ENCODE measurements at regions not wholly inside any gene's neighbourhood (a gene's known extent, or its start where the extent isn't known, plus 50 kb on each side); places are given as distances from the start of the nearest gene placed in this dataset.
A peak's percentile ranks its signal among the peaks of the same experiment; 100 is the strongest.

DNA sequence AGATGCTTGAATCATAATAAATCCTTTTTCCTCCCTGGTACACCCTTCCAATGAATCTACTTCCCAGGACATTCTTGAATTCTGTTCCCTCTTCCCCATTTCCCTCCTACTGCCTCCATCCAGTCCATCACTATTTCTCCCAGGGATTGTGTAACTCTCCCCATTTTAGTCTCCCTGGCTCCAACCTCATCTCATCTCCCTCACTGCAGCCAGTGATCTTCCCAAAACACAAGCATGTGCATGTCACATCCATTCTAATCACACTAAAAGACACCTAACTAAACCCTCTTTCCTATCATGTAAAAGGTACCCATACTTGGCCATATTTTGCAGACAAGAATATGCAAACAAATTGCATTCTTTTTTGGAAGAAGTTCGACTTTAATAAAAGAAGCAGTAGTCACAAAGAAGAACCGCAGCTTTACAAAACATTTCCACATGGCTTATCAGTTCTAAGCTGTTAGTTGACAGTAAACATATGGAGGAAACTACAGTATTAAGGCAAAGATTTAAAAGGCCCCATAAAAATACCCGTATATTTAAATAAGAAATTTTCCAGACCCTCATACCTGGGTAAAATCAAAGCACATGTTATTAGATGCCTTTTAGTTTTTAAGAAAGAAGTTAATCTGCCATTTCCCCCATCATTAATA lies 111.0 kb downstream of the KCTD12 start:
- H3K79me2 ChIP-seq (ENCODE audit: insufficient read depth): no peaks in the 10 kb centered on the region
- H2AFZ ChIP-seq (ENCODE audit: low read depth): no peak overlapping the region
- H4K20me1 ChIP-seq (ENCODE audit: insufficient read depth): no peaks in the 10 kb centered on the region
- POLR2A ChIA-PET: no interaction called here
- no peak overlapping the region for H3K9ac ChIP-seq
- no peaks in the 10 kb centered on the region for H3F3A ChIP-seq (replicated peaks; ENCODE audit: insufficient read depth)
- no peak overlapping the region for H3K4me3 ChIP-seq (ENCODE audit: low read depth in 2 of 2, low read length in 1 of 2)
- H3K27me3 ChIP-seq (ENCODE audit: insufficient read depth): no peaks in the 10 kb centered on the region
- no peaks in the 10 kb centered on the region for H3K36me3 ChIP-seq (replicated peaks in 1 of 2; ENCODE audit: control insufficient read depth in 1 of 2, insufficient read depth in 2 of 2, low read length in 1 of 2)
- CTCF ChIA-PET: no interaction called here
- TF ChIP-seq RCOR1 (IDR thresholded peaks at IDR 0.05; ENCODE audit: low read length) (no peak), NRF1 (IDR thresholded peaks at IDR 0.05; ENCODE audit: low read depth, low read length) (no peak), REST (IDR thresholded peaks at IDR 0.05; ENCODE audit: low read depth, low read length) (no peak), TCF12 (IDR thresholded peaks at IDR 0.05) (no peak), GATA2 (CRISPR knock-in tag; IDR thresholded peaks at IDR 0.05) (no peak), EP300 (IDR thresholded peaks at IDR 0.05; ENCODE audit: borderline replicate concordance in 1 of 2, low read depth in 1 of 2, low read length in 1 of 2) (no peak), IRF3 (IDR thresholded peaks at IDR 0.05; ENCODE audit: low read depth, low read length) (no peak), FOSL2 (IDR thresholded peaks at IDR 0.05; ENCODE audit: borderline replicate concordance, low read depth) (no peak), FOXJ3 (CRISPR knock-in tag; IDR thresholded peaks at IDR 0.05) (no peak), SMC3 (IDR thresholded peaks at IDR 0.05; ENCODE audit: low read depth, low read length) (no peak), NFIC (IDR thresholded peaks at IDR 0.05; ENCODE audit: borderline replicate concordance) (no peak), POLR2AphosphoS5 (IDR thresholded peaks at IDR 0.05; ENCODE audit: low read depth, low read length) (no peak)
- TF ChIP-seq, protein P1, sequence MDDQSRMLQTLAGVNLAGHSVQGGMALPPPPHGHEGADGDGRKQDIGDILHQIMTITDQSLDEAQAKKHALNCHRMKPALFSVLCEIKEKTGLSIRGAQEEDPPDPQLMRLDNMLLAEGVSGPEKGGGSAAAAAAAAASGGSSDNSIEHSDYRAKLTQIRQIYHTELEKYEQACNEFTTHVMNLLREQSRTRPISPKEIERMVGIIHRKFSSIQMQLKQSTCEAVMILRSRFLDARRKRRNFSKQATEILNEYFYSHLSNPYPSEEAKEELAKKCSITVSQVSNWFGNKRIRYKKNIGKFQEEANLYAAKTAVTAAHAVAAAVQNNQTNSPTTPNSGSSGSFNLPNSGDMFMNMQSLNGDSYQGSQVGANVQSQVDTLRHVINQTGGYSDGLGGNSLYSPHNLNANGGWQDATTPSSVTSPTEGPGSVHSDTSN (IDR thresholded peaks at IDR 0.05): no peak
- TF ChIP-seq, protein P2, sequence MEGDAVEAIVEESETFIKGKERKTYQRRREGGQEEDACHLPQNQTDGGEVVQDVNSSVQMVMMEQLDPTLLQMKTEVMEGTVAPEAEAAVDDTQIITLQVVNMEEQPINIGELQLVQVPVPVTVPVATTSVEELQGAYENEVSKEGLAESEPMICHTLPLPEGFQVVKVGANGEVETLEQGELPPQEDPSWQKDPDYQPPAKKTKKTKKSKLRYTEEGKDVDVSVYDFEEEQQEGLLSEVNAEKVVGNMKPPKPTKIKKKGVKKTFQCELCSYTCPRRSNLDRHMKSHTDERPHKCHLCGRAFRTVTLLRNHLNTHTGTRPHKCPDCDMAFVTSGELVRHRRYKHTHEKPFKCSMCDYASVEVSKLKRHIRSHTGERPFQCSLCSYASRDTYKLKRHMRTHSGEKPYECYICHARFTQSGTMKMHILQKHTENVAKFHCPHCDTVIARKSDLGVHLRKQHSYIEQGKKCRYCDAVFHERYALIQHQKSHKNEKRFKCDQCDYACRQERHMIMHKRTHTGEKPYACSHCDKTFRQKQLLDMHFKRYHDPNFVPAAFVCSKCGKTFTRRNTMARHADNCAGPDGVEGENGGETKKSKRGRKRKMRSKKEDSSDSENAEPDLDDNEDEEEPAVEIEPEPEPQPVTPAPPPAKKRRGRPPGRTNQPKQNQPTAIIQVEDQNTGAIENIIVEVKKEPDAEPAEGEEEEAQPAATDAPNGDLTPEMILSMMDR (IDR thresholded peaks at IDR 0.05): no peak
- TF ChIP-seq, protein P3, sequence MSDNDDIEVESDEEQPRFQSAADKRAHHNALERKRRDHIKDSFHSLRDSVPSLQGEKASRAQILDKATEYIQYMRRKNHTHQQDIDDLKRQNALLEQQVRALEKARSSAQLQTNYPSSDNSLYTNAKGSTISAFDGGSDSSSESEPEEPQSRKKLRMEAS (IDR thresholded peaks at IDR 0.05; ENCODE audit: low read depth): no peak
- TF ChIP-seq, protein P4, sequence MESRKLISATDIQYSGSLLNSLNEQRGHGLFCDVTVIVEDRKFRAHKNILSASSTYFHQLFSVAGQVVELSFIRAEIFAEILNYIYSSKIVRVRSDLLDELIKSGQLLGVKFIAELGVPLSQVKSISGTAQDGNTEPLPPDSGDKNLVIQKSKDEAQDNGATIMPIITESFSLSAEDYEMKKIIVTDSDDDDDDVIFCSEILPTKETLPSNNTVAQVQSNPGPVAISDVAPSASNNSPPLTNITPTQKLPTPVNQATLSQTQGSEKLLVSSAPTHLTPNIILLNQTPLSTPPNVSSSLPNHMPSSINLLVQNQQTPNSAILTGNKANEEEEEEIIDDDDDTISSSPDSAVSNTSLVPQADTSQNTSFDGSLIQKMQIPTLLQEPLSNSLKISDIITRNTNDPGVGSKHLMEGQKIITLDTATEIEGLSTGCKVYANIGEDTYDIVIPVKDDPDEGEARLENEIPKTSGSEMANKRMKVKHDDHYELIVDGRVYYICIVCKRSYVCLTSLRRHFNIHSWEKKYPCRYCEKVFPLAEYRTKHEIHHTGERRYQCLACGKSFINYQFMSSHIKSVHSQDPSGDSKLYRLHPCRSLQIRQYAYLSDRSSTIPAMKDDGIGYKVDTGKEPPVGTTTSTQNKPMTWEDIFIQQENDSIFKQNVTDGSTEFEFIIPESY (IDR thresholded peaks at IDR 0.05; ENCODE audit: borderline replicate concordance, low read depth): no peak
- H3K27ac ChIP-seq (ENCODE audit: low read depth in 2 of 2, low read length in 1 of 2): peak overlapping the region in 1 of 2 experiments; percentile 2; a peak in 1 of 4 replicates
- no peak for DNase-seq
- peaks cover 0 to 2% of the 10 kb centered on the region in 2 experiments; a peak in 2 of 4 replicates for H3K4me1 ChIP-seq (ENCODE audit: control insufficient read depth in 1 of 2, insufficient read depth in 2 of 2, low read depth in 1 of 2, low read length in 1 of 2)
- H3K9me3 ChIP-seq: no peaks in the 10 kb centered on the region
- 63% methylated on average over 3 of the region's 3 CpGs for WGBS (ENCODE audit: low lambda C conversion rate)
- no peak overlapping the region for H3K4me2 ChIP-seq
- no peaks in the 10 kb centered on the region for H3K9me2 ChIP-seq
